ENCODE measurements at regions not wholly inside any gene's neighbourhood (a gene's known extent, or its start where the extent isn't known, plus 50 kb on each side); places are given as distances from the start of the nearest gene placed in this dataset.

GRCh38 chr18:39350945-39351344, 1785.3 kb upstream of the CELF4 start:
- TF ChIP-seq JUND (IDR thresholded peaks at IDR 0.05; ENCODE audit: low read depth): no peak
- no peak for DNase-seq (ENCODE audit: low read depth in 1 of 2, low spot score in 1 of 2)
- in situ Hi-C loops (cut with HindIII; ENCODE audit: low pct_unique_long_range_greater_than_20kb, low sequenced_read_pairs): no loop called here

- TF ChIP-seq JUND (IDR thresholded peaks at IDR 0.05; ENCODE audit: low read depth): no peak
- no peak for DNase-seq (ENCODE audit: low read depth in 1 of 2, low spot score in 1 of 2)
- in situ Hi-C loops (cut with HindIII; ENCODE audit: low pct_unique_long_range_greater_than_20kb, low sequenced_read_pairs): no loop called here
These were observed 1784.2 kb upstream of the CELF4 start for GRCh38 chr18:39349801-39350200.

DNA sequence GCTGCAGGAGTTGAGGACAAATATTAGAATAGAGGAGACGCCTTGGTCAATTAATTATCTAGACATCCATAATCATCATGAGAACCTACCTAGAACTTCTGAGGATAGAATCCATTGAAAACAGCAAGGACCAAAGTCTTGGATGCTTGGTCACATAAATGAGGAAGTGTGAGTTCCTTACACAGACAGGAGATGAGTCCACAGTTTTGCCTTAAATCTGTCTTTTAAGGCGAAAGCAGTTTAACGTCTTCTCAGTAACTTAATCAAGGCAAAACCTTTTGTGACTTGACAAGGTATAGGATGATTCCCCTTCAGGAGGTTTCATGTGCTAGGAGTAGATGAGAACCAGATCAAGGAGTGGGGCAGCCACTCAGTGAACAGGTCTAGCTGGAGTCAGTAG, 1783.2 kb upstream of the CELF4 start:
- DNase-seq (ENCODE audit: low read depth in 1 of 2, low spot score in 1 of 2): no peak
- TF ChIP-seq JUND (IDR thresholded peaks at IDR 0.05; ENCODE audit: low read depth): no peak
- in situ Hi-C loops (cut with HindIII; ENCODE audit: low pct_unique_long_range_greater_than_20kb, low sequenced_read_pairs): no loop called here

- in situ Hi-C loops (cut with HindIII; ENCODE audit: low pct_unique_long_range_greater_than_20kb, low sequenced_read_pairs): no loop called here
- no peak for DNase-seq (ENCODE audit: low read depth in 1 of 2, low spot score in 1 of 2)
- no peak for TF ChIP-seq JUND (IDR thresholded peaks at IDR 0.05; ENCODE audit: low read depth)
These were observed 1782.1 kb upstream of the CELF4 start for GRCh38 chr18:39347701-39348100.

GRCh38 chr18:39346916-39347315, 1781.3 kb upstream of the CELF4 start:
- no peak for TF ChIP-seq JUND (IDR thresholded peaks at IDR 0.05; ENCODE audit: low read depth)
- in situ Hi-C loops (cut with HindIII; ENCODE audit: low pct_unique_long_range_greater_than_20kb, low sequenced_read_pairs): no loop called here
- no peak for DNase-seq (ENCODE audit: low read depth in 1 of 2, low spot score in 1 of 2)

GRCh38 chr18:39345321-39345720, 1779.7 kb upstream of the CELF4 start:
- in situ Hi-C loops (cut with HindIII; ENCODE audit: low pct_unique_long_range_greater_than_20kb, low sequenced_read_pairs): no loop called here
- TF ChIP-seq JUND (IDR thresholded peaks at IDR 0.05; ENCODE audit: low read depth): no peak
- DNase-seq (ENCODE audit: low read depth in 1 of 2, low spot score in 1 of 2): no peak

DNA sequence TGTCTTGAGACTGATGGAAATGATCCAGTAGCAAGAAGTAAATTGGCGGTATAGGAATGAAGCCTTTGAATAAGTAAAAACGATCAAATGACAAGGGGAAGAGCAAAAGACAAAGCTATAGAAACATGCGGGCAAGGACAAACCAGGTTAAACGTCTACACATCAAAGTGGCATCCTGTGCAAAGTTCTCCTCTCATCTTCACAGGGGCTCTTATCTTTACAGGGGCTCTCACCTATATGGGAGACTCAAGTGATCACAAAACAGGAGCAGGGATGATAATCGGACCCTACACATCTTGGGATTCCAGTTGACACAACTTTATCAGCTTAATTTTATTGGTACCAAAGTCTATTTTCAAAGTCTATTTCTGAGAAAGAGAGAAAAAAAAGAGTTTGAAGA, 1778.9 kb upstream of the CELF4 start:
- no peak for DNase-seq (ENCODE audit: low read depth in 1 of 2, low spot score in 1 of 2)
- in situ Hi-C loops (cut with HindIII; ENCODE audit: low pct_unique_long_range_greater_than_20kb, low sequenced_read_pairs): no loop called here

DNA sequence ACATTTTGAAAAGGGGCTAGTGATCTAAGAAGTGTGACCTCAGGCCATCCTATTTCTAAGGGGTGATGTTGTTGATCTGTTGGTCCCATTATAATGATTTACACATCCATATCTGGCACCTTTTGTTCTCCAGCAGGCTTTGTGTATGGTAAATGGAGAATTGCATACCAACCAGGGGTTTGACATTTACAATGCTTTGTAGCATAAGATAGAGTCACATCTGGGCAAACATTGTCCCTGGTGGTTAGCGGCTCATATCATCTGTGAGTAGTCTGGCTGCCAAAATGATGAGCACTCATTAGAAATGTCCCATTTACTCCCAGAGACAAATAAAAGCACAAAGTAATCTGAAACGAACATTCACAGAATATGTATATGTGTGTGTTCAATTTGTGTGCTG, 1775.5 kb upstream of the CELF4 start:
- DNase-seq (ENCODE audit: low read depth in 1 of 2, low spot score in 1 of 2): no peak
- no peak for TF ChIP-seq JUND (IDR thresholded peaks at IDR 0.05; ENCODE audit: low read depth)
- in situ Hi-C loops (cut with HindIII; ENCODE audit: low pct_unique_long_range_greater_than_20kb, low sequenced_read_pairs): no loop called here

More for the DNA sequence above, 1778.9 kb upstream of the CELF4 start:
- no peak for TF ChIP-seq JUND (IDR thresholded peaks at IDR 0.05; ENCODE audit: low read depth)

DNA sequence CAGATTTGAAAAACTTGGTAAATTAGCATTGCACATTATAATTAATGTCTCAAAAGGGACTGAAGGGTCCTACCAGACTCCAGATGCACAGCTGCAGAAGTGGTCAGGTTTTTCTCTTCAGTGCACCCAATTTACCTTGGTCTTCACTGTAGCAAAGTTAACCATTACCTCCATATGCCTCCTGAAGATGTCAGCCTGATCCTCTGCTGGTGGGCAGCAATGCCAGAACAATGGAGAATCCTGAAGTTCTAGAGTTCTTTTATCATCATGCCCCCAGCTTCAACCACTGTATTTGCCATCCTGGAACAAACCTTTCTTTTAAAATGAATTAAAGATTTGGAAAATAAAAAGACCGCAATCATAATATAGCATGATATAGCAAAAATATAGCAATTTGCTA, 1774.8 kb upstream of the CELF4 start:
- no peak for DNase-seq (ENCODE audit: low read depth in 1 of 2, low spot score in 1 of 2)
- in situ Hi-C loops (cut with HindIII; ENCODE audit: low pct_unique_long_range_greater_than_20kb, low sequenced_read_pairs): no loop called here
- no peak for TF ChIP-seq JUND (IDR thresholded peaks at IDR 0.05; ENCODE audit: low read depth)

DNA sequence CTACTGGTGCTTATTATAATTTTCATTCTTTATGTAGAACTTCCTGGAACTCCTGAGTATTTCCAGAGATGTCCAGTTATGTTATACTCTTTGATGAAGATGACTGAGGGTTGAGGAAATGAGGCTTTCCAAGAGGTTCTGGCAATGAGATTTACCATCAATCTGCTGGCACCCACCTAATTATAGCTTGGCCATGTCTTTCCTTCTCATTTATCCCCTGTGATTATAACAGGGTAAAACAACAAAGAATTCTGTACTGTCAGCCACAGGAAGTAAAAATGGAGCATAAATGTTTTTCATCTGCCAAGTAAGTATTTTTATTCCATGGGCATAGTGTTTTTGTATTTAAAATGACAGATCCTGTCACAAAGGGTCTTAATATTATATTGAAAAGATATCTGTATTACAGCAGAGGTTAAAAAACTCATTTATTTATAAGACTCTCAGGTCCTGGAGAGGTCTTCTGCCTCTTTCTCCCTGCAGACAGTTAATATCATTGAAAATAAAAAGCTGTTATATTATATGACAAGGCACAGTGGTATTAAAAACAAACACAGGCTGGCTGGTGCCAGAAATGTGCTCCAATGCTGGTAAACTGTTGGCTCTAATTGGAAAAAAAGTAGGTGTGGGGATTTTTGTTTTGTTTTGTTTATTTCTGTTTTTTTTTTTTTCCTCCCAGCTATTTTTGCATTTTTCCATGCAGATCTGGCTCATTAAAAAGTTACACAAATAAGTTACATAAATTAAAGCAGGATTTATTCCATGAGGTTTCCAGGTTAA, 1764.1 kb upstream of the CELF4 start:
- no peak for TF ChIP-seq JUND (IDR thresholded peaks at IDR 0.05; ENCODE audit: low read depth)
- in situ Hi-C loops (cut with HindIII; ENCODE audit: low pct_unique_long_range_greater_than_20kb, low sequenced_read_pairs): no loop called here
- DNase-seq (ENCODE audit: low read depth in 1 of 2, low spot score in 1 of 2): no peak

DNA sequence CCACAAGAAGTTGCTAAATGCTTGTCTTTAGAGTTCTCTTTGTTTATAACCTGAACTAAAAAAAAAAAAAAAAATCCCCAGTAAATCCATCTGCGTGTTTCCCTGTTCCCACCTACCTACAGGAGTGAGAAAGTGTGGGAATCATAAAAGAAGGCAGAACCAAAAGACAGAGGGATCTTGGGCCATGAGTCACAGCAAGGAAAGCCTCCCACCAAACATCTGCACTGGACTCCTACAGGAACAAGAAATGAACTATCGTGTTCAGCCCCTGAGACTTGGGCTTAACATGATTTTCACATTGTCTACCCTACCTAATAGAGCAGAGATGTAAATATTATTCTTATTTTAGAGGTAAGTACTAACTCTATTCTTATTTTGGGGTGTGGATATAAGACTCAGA, 1761.2 kb upstream of the CELF4 start:
- no peak for DNase-seq (ENCODE audit: low read depth in 1 of 2, low spot score in 1 of 2)
- in situ Hi-C loops (cut with HindIII; ENCODE audit: low pct_unique_long_range_greater_than_20kb, low sequenced_read_pairs): no loop called here
- TF ChIP-seq JUND (IDR thresholded peaks at IDR 0.05; ENCODE audit: low read depth): no peak

GRCh38 chr18:39325973-39326372, 1760.4 kb upstream of the CELF4 start:
- in situ Hi-C loops (cut with HindIII; ENCODE audit: low pct_unique_long_range_greater_than_20kb, low sequenced_read_pairs): no loop called here
- no peak for TF ChIP-seq JUND (IDR thresholded peaks at IDR 0.05; ENCODE audit: low read depth)
- no peak for DNase-seq (ENCODE audit: low read depth in 1 of 2, low spot score in 1 of 2)

DNA sequence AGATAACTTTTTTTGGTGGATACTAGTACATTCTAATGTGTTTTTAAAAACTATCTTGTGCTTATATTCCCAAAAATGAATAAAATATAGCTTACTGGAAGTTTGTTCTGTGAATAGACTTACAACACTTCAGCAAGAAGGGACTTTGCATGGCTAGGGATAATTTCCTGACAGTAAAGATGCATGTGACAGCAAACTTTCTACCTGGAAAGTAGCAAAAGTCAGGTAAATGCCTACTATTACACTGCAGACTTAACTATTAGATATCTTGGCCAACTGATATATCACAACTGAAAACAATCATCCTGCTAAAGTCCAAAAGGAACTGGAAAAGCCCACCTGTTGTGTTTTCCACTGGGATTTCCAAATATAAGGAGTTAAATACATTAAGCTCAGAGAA, 1753.5 kb upstream of the CELF4 start:
- TF ChIP-seq JUND (IDR thresholded peaks at IDR 0.05; ENCODE audit: low read depth): no peak
- in situ Hi-C loops (cut with HindIII; ENCODE audit: low pct_unique_long_range_greater_than_20kb, low sequenced_read_pairs): no loop called here
- DNase-seq (ENCODE audit: low read depth in 1 of 2, low spot score in 1 of 2): no peak

- TF ChIP-seq JUND (IDR thresholded peaks at IDR 0.05; ENCODE audit: low read depth): no peak
These were observed 1752.9 kb upstream of the CELF4 start for GRCh38 chr18:39318462-39318861.

More at GRCh38 chr18:39318462-39318861, 1752.9 kb upstream of the CELF4 start:
- DNase-seq (ENCODE audit: low read depth in 1 of 2, low spot score in 1 of 2): no peak
- in situ Hi-C loops (cut with HindIII; ENCODE audit: low pct_unique_long_range_greater_than_20kb, low sequenced_read_pairs): no loop called here

Measured in T47D (cell line).